ENCODE measurements at regions not wholly inside any gene's neighbourhood (a gene's known extent, or its start where the extent isn't known, plus 50 kb on each side); places are given as distances from the start of the nearest gene placed in this dataset.

DNA sequence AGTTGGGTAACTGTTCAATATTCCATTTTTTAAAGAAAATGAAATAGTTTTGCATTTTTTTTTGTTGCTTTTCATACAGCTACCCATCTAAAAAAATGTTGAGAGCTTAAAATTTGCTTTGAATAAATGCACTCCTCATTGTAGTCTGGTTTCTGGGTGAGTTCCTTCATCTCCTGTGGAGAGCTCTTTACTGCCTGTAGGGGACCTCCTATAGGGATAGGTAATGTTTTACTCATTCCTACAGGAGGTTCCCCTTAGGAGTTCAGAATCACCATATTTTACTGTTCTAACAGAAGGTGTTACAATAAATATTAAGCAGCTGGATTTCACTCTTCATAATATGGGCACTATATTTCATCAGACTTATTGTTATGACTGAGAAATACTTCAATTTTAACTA, 947.3 kb upstream of the CRIM1 start:
- no peaks in the 10 kb centered on the region for H3K27me3 ChIP-seq (ENCODE audit: control insufficient read depth, insufficient read depth, low read length)
- DNase-seq (ENCODE audit: low read depth) (no peak), FAIRE-seq (no peak)
- H3K36me3 ChIP-seq (ENCODE audit: control insufficient read depth, insufficient read depth, low read length) = no peaks in the 10 kb centered on the region
- no peak overlapping the region for H3K4me3 ChIP-seq (ENCODE audit: low read depth, low read length)
- TF ChIP-seq, protein P1, sequence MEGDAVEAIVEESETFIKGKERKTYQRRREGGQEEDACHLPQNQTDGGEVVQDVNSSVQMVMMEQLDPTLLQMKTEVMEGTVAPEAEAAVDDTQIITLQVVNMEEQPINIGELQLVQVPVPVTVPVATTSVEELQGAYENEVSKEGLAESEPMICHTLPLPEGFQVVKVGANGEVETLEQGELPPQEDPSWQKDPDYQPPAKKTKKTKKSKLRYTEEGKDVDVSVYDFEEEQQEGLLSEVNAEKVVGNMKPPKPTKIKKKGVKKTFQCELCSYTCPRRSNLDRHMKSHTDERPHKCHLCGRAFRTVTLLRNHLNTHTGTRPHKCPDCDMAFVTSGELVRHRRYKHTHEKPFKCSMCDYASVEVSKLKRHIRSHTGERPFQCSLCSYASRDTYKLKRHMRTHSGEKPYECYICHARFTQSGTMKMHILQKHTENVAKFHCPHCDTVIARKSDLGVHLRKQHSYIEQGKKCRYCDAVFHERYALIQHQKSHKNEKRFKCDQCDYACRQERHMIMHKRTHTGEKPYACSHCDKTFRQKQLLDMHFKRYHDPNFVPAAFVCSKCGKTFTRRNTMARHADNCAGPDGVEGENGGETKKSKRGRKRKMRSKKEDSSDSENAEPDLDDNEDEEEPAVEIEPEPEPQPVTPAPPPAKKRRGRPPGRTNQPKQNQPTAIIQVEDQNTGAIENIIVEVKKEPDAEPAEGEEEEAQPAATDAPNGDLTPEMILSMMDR (IDR thresholded peaks at IDR 0.05; ENCODE audit: insufficient read depth, low read length, severe bottlenecking) = no peak

DNA sequence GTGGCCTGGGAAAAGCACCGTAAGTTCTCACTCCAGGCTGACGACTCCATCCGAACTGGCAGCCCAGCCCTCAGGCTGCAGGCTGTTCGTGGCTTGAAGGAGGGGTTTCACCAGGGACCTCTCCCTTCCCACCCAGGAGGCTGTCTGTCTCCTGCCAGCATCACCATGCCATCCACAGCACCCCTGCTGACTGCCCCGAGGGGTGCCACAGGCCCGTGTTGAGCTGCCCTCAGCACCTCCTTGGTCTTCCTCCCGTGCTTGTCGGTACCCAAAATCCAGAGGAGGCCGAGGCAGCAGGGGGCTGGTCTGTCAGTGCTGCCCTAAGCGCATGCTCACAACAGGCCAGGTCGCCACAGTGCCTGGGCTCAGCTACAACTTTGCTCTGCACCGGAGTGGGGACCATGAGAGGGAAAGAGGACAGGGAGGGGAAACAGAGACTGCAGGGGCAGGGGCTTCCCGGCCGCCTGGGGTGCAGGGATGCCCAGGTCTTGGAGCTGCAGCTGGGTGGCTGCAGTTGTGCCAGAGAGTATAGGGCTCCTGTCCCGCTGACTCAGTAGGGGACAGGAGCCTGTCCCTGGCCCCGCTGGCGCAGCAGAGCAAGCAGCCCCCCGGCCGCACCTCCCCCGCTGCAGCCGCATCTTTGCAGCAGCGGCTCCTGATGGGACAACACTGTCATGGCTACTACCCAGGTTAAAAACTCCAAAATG, 963.7 kb upstream of the CRIM1 start:
- H3K27me3 ChIP-seq (ENCODE audit: control insufficient read depth, insufficient read depth, low read length) = no peaks in the 10 kb centered on the region
- TF ChIP-seq, protein P1 (IDR thresholded peaks at IDR 0.05; ENCODE audit: insufficient read depth, low read length, severe bottlenecking) = no peak
- no peak overlapping the region for H3K4me3 ChIP-seq (ENCODE audit: low read depth, low read length)
- no peaks in the 10 kb centered on the region for H3K36me3 ChIP-seq (ENCODE audit: control insufficient read depth, insufficient read depth, low read length)
- no peak for FAIRE-seq
- no peak for DNase-seq (ENCODE audit: low read depth)

DNA sequence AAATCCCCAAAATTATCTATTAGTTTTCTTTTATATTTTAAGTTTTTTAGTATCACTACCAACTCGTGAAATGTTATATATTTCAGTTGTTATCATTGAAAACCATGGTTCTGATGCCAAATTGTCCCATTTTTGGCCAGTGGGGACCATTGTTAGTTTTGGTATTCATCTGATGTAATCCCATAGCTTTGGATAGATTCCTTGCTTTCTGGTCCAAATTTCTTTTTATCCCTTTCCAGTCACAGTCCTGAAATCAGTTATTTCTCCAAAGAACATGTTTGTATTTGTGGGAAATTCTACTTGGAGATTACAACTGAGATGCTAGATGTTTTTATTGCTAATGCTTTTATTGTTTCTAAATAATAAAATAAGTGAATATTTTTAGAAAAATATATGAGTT, 976.8 kb upstream of the CRIM1 start:
- TF ChIP-seq, protein P1 (IDR thresholded peaks at IDR 0.05; ENCODE audit: insufficient read depth, low read length, severe bottlenecking) = no peak
- FAIRE-seq (no peak), DNase-seq (ENCODE audit: low read depth) (no peak)
- Histone ChIP-seq H3K27me3 (ENCODE audit: control insufficient read depth, insufficient read depth, low read length) (no peaks in the 10 kb centered on the region), H3K4me3 (ENCODE audit: low read depth, low read length) (no peak overlapping the region), H3K36me3 (ENCODE audit: control insufficient read depth, insufficient read depth, low read length) (no peaks in the 10 kb centered on the region)

DNA sequence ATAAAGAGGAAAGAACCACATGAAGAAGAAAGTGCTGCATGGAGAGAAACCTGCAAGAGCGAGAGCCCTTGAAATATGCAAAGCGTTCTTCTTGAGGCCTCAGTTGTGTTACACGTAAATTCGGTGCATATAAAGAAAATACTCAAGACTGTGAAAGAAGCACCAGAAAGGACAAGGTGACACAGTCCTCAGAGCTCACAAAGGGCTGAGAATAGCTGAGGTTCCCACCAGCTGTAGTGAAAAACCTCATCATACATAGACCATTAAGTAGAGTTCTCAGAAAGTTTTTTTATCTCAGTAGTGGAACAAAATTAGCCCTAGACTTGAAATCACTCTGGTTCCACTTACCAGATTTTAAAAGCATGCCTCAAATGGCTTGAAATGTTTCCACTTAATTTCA, 980.7 kb upstream of the CRIM1 start:
- TF ChIP-seq, protein P1 (IDR thresholded peaks at IDR 0.05; ENCODE audit: insufficient read depth, low read length, severe bottlenecking) = no peak
- no peaks in the 10 kb centered on the region for H3K36me3 ChIP-seq (ENCODE audit: control insufficient read depth, insufficient read depth, low read length)
- no peak overlapping the region for H3K4me3 ChIP-seq (ENCODE audit: low read depth, low read length)
- no peaks in the 10 kb centered on the region for H3K27me3 ChIP-seq (ENCODE audit: control insufficient read depth, insufficient read depth, low read length)
- DNase-seq (ENCODE audit: low read depth) (no peak), FAIRE-seq (no peak)

DNA sequence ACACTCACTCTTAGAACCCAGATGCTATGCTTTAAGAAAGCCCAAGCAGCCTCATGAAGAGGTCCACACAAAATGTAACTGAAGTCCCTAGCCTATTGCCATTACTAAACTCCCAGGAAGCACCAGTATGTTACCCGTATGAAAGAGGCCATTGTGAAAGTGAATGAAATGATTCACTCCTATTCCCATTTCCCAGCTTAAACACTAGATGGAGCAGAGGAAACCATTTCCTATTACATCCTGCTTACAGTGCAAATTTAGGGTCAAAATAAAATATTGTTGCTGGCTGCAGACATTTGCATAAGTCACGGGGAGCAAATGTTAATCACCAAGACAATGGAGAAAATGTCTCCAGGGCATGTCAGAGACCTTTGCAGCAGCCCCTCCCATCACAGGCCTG, 989.7 kb upstream of the CRIM1 start:
- Histone ChIP-seq H3K27me3 (ENCODE audit: control insufficient read depth, insufficient read depth, low read length) (no peaks in the 10 kb centered on the region), H3K4me3 (ENCODE audit: low read depth, low read length) (no peak overlapping the region), H3K36me3 (ENCODE audit: control insufficient read depth, insufficient read depth, low read length) (no peaks in the 10 kb centered on the region)
- peak; percentile 22 for DNase-seq (ENCODE audit: low read depth)
- no peak for FAIRE-seq
- TF ChIP-seq, protein P1 (IDR thresholded peaks at IDR 0.05; ENCODE audit: insufficient read depth, low read length, severe bottlenecking) = peak; percentile 1

DNA sequence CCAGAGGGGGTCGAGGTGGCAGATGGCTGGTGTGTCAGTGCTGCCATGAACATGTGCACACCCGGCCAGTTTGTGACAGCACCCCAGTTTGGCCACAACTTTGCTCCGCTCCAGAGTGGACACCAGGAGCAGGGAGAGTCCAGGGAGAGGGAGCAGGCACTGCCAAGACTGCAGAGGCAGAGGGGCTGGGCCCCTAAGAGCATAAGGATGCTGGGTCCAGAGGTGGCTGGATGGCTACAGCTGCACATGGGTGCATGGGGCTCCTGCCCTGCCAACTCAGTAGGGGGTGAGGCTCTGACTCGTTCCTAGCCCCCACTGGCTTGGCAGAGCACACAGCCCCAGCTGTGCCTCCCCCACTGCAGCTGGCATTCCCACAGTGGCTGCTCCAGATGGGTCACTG, 999.2 kb upstream of the CRIM1 start:
- no peak for DNase-seq (ENCODE audit: low read depth)
- H3K27me3 ChIP-seq (ENCODE audit: control insufficient read depth, insufficient read depth, low read length) = no peaks in the 10 kb centered on the region
- TF ChIP-seq, protein P1 (IDR thresholded peaks at IDR 0.05; ENCODE audit: insufficient read depth, low read length, severe bottlenecking) = no peak
- no peak for FAIRE-seq
- no peaks in the 10 kb centered on the region for H3K36me3 ChIP-seq (ENCODE audit: control insufficient read depth, insufficient read depth, low read length)
- H3K4me3 ChIP-seq (ENCODE audit: low read depth, low read length) = no peak overlapping the region
